BJ (cell line): ENCODE measurements at regions not wholly inside any gene's neighbourhood (a gene's known extent, or its start where the extent isn't known, plus 50 kb on each side); places are given as distances from the start of the nearest gene placed in this dataset.
"Not testable (repeated sequence)": the region's sequence is repeated elsewhere in the genome, so short reads cannot be mapped to it uniquely, and the experiment has no call there.

ENCODE experiments used
- CTCF ChIA-PET: fragments of 350-600 bp; formaldehyde crosslinking; extraction: SDS; loops from one replicate; lab custom pipeline; 2021; ENCODE audit warnings: antibody characterized with exemption, inconsistent platforms; lab: Yijun Ruan, JAX
- POLR2A ChIA-PET: fragments of 300-600 bp; sonication (Branson Sonifier 250); formaldehyde crosslinking; extraction: SDS; loops from one replicate; lab custom pipeline; 2021; ENCODE audit warnings: antibody characterized with exemption; lab: Charles Lee
- DNase-seq: peaks from one replicate; pipeline ENCODE4 v3.0.0-alpha.2; 2011; ENCODE audit warnings: low read depth
- H3K27me3 ChIP-seq: 2 replicates; pipeline ENCODE4 v1.6.0; 2011; ENCODE audit warnings: low read length; ENCODE audit not compliant: control insufficient read depth, insufficient read depth
- H3K36me3 ChIP-seq: 2 replicates; pipeline ENCODE4 v1.5.1; 2011; ENCODE audit warnings: low read length; ENCODE audit not compliant: control insufficient read depth, insufficient read depth
- H3K4me3 ChIP-seq: 2 replicates; pipeline ENCODE4 v1.5.1; 2011; ENCODE audit warnings: low read depth, mild to moderate bottlenecking, control low read depth, low read length
- CTCF ChIP-seq: IDR thresholded peaks from 2 replicates; pipeline ENCODE4 v1.5.1; 2011; ENCODE audit warnings: low read depth, mild to moderate bottlenecking, control low read depth, inconsistent platforms, low read length, moderate library complexity; ENCODE audit not compliant: insufficient read depth

- Histone ChIP-seq H3K36me3 (no peaks in the 10 kb centered on the region), H3K27me3 (peaks cover 2% of the 10 kb centered on the region; the same call in 1 of the 2 replicates), H3K4me3 (no peak overlapping the region)
- ChIA-PET CTCF (no interaction called here), POLR2A (no interaction called here)
- TF ChIP-seq CTCF = no peak
- no peak for DNase-seq
Measured at GRCh38 chr11:67820081-67820480, 145.7 kb upstream of the ALDH3B2 start.

GRCh38 chr11:67817558-67817957 is 143.1 kb upstream of the ALDH3B2 start:
- H3K36me3 ChIP-seq, DNase-seq, H3K27me3 ChIP-seq, H3K4me3 ChIP-seq, CTCF ChIA-PET, POLR2A ChIA-PET: not testable (repeated sequence)

- CTCF ChIA-PET, DNase-seq, POLR2A ChIA-PET: not testable (repeated sequence)
Measured at GRCh38 chr11:67809301-67809700, 134.9 kb upstream of the ALDH3B2 start.

GRCh38 chr11:67807896-67808295 is 133.5 kb upstream of the ALDH3B2 start:
- H3K4me3 ChIP-seq, CTCF ChIA-PET, H3K27me3 ChIP-seq, DNase-seq, H3K36me3 ChIP-seq, POLR2A ChIA-PET: not testable (repeated sequence)

More at GRCh38 chr11:67809301-67809700, 134.9 kb upstream of the ALDH3B2 start:
- not testable (repeated sequence) for H3K36me3 ChIP-seq, H3K27me3 ChIP-seq, H3K4me3 ChIP-seq

GRCh38 chr11:67806728-67807235 is 132.4 kb upstream of the ALDH3B2 start:
- CTCF ChIA-PET, H3K36me3 ChIP-seq, H3K27me3 ChIP-seq, H3K4me3 ChIP-seq, POLR2A ChIA-PET, DNase-seq: not testable (repeated sequence)

- CTCF ChIA-PET, POLR2A ChIA-PET, H3K27me3 ChIP-seq, DNase-seq, H3K36me3 ChIP-seq: not testable (repeated sequence)
- H3K4me3 ChIP-seq = peak overlapping the region; percentile 55
Measured at GRCh38 chr11:67806183-67806582, 131.8 kb upstream of the ALDH3B2 start.

- CTCF ChIA-PET, POLR2A ChIA-PET, H3K27me3 ChIP-seq, H3K36me3 ChIP-seq: not testable (repeated sequence)
- peak overlapping the region; percentile 89 for H3K4me3 ChIP-seq
- DNase-seq = peak; percentile 88
Measured at GRCh38 chr11:67805253-67806126, 131.1 kb upstream of the ALDH3B2 start.

- CTCF ChIA-PET, H3K36me3 ChIP-seq, POLR2A ChIA-PET, H3K27me3 ChIP-seq: not testable (repeated sequence)
- DNase-seq = peak; percentile 22
- H3K4me3 ChIP-seq = peak overlapping the region; percentile 89
Measured at GRCh38 chr11:67804435-67805252, 130.2 kb upstream of the ALDH3B2 start.

- H3K27me3 ChIP-seq, CTCF ChIA-PET, POLR2A ChIA-PET: not testable (repeated sequence)
Measured at GRCh38 chr11:67803519-67803918, 129.1 kb upstream of the ALDH3B2 start.

GRCh38 chr11:67803055-67803454 is 128.6 kb upstream of the ALDH3B2 start:
- POLR2A ChIA-PET, DNase-seq, CTCF ChIA-PET: not testable (repeated sequence)

More at GRCh38 chr11:67803519-67803918, 129.1 kb upstream of the ALDH3B2 start:
- DNase-seq, H3K36me3 ChIP-seq, H3K4me3 ChIP-seq: not testable (repeated sequence)

GRCh38 chr11:67802623-67803022 is 128.2 kb upstream of the ALDH3B2 start:
- H3K27me3 ChIP-seq, H3K4me3 ChIP-seq, H3K36me3 ChIP-seq, DNase-seq, CTCF ChIA-PET, POLR2A ChIA-PET: not testable (repeated sequence)

More at GRCh38 chr11:67803055-67803454, 128.6 kb upstream of the ALDH3B2 start:
- H3K36me3 ChIP-seq, H3K4me3 ChIP-seq, H3K27me3 ChIP-seq: not testable (repeated sequence)
